GM21367 (cell line): ENCODE measurements at regions not wholly inside any gene's neighbourhood (a gene's known extent, or its start where the extent isn't known, plus 50 kb on each side); places are given as distances from the start of the nearest gene placed in this dataset.
"Not testable (repeated sequence)": the region's sequence is repeated elsewhere in the genome, so short reads cannot be mapped to it uniquely, and the experiment has no call there.

Experiments
- ATAC-seq: cut with Tn5 transposase; IDR thresholded peaks from one replicate; pipeline ENCODE4 v1.9.1; 2021; ENCODE audit not compliant: unreplicated experiment

DNA sequence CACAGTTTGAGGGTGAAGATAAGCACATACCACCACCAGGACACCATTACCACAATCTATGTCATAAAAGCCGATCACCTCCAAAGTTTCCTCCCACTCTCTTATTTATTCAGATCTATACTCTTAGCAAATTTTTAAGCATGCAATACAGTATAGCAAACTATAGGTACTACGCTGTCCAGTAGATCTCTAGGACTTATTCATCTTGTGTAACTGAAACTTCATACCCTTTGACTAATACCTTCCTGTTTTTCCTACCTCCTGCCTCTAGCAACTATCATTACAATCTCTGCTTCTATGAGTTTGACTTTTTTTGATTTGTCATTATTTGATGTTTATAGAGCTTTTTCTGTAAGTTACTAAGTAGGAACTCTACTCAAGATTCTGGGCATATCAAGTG lies 84.5 kb upstream of the MANSC4 start:
- no peak for ATAC-seq

DNA sequence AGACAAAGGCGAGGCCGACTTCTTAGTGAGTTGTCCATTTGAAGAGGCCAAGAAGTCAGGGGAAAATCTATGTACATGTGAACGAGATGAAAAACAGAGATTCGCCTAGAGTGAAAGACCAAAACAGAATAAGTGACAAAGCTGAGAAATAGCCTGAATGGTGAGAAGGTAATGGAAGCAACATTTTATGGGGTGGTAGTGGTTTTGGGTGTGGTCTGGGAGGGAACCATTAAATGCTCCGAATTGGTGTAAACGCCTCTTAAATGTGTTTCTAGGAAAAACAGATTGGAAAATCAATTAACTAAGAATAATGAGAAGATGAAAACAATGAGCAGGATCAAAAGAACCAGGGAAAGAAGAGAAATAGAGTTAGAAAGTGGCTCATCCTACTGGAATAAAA lies 83.8 kb upstream of the MANSC4 start:
- ATAC-seq, result no peak

DNA sequence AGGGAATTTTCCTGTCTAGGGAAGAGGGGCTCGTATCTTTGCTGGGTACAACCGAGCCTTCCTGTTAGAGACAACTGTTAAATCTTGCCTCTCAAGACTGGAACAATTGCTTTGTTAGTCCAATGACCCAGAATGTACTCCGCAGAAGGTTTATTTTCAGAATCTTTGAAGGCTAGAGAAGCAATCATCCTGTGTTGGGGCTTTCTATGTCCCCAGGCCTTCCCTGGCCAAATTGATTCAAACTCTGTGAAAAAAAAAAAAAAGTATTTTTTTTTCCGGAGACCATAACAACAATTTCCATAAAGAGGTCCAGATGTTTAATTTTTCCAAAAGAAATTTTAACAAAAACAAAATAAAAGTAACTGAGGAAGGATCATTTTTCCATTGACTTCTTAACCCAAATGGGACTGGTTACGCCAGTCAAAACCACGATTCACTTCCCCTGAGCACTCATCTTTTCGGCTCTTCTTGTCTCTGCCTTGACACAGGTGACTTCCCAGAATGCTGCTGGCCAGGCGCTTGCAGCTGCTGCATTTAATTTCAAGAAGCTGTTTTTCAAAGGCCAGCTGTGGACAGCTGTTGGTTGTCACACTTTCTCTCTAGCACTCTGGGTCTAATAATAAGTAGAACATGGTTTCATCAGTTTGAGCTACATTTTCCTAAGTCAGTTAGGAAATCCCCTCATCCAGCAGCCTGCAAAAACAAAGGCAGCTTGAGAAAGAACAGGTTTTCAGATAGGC lies 81.6 kb upstream of the MANSC4 start:
- peak; percentile 86 for ATAC-seq

DNA sequence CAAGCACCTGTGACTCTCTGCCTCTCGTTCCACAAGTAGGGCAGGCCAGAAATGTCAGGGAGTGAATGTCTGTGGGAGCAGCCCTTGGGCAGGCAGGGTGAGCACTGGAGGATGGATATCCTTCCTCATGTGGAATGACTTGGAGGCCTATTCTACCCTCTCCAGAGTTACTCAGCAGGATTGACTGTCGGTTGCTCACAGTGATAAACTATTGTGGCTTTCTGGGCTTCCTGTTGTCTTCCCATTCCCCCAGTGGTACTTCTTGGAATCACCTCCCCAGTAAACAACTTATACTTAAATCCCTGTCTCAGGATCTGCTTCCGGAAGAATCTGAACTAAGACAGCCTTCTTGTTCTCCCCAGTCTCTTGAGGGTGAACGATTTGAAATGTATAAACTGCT lies 79.6 kb upstream of the MANSC4 start:
- no peak for ATAC-seq

DNA sequence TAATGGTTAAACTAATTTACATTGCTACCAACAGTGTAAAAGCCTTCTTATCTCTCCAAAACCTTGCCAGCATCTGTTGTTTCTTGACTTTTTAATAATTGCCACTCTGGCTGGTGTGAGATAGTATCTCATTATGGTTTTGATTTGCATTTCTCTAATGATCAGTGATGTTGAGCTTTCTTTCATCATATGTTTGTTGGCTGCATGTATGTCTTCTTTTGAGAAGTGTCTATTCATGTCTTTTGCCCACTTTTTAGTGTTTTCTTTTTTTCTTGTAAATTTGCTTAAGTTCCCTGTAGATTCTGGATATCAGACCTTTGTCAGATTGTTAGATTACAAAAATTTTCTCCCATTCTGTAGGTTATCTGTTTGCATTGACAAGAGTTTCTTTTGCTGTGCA lies 77.0 kb upstream of the MANSC4 start:
- not testable (repeated sequence) for ATAC-seq

DNA sequence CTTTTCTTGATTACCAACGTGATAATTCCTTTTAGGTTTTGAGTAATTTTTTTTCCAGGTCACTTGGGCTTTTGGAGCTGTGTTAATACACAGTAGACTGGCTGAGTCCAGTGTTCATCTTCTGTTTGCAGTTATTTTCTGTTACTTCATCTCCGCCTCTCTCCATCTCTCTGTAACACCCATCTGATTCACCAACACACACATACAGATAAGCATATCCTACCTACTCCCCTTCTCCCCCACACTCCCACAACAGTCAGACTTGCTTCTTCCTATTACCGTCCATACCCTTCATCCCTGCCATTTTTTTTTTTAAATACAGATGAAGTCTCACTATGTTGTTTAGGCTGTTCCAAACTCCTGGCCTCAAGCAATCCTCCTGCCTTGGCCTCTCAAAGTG lies 72.7 kb upstream of the MANSC4 start:
- ATAC-seq, result no peak
